Upper lobe of left lung (tissue), 4 donors: ENCODE measurements at regions not wholly inside any gene's neighbourhood (a gene's known extent, or its start where the extent isn't known, plus 50 kb on each side); places are given as distances from the start of the nearest gene placed in this dataset.

Experiments
- POLR2A ChIP-seq, 4 donors: fragments of 450-650 bp; IDR thresholded peaks; one replicate each; pipeline ENCODE4 v1.5.1; 2016 to 2017; ENCODE audit warnings: antibody characterized with exemption in 4 of 4, mild to moderate bottlenecking in 2 of 4
- POLR2AphosphoS5 ChIP-seq, 2 donors: sonication (generic); formaldehyde crosslinking; IDR thresholded peaks; one replicate each; pipeline ENCODE4 v1.5.1; 2017; ENCODE audit warnings: antibody characterized with exemption in 2 of 2
- TF ChIP-seq, protein P1 (sequence below), 6 experiments: fragments of 450-650 bp in 4 of 6; fragments of 200-600 bp in 2 of 6; sonication (generic) in 2 of 6; IDR thresholded peaks; one replicate each; pipeline ENCODE4 v1.5.1; 2016 to 2019; ENCODE audit warnings: antibody characterized with exemption in 6 of 6

GRCh38 chr15:69704229-69704628, 251.6 kb downstream of the RPLP1 start:
- TF ChIP-seq, protein P1, sequence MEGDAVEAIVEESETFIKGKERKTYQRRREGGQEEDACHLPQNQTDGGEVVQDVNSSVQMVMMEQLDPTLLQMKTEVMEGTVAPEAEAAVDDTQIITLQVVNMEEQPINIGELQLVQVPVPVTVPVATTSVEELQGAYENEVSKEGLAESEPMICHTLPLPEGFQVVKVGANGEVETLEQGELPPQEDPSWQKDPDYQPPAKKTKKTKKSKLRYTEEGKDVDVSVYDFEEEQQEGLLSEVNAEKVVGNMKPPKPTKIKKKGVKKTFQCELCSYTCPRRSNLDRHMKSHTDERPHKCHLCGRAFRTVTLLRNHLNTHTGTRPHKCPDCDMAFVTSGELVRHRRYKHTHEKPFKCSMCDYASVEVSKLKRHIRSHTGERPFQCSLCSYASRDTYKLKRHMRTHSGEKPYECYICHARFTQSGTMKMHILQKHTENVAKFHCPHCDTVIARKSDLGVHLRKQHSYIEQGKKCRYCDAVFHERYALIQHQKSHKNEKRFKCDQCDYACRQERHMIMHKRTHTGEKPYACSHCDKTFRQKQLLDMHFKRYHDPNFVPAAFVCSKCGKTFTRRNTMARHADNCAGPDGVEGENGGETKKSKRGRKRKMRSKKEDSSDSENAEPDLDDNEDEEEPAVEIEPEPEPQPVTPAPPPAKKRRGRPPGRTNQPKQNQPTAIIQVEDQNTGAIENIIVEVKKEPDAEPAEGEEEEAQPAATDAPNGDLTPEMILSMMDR (IDR thresholded peaks at IDR 0.05), result no peak
- no peak for TF ChIP-seq POLR2A (IDR thresholded peaks at IDR 0.05)
- TF ChIP-seq POLR2AphosphoS5 (IDR thresholded peaks at IDR 0.05), result no peak
